ENCODE measurements at regions not wholly inside any gene's neighbourhood (a gene's known extent, or its start where the extent isn't known, plus 50 kb on each side); places are given as distances from the start of the nearest gene placed in this dataset.

DNA sequence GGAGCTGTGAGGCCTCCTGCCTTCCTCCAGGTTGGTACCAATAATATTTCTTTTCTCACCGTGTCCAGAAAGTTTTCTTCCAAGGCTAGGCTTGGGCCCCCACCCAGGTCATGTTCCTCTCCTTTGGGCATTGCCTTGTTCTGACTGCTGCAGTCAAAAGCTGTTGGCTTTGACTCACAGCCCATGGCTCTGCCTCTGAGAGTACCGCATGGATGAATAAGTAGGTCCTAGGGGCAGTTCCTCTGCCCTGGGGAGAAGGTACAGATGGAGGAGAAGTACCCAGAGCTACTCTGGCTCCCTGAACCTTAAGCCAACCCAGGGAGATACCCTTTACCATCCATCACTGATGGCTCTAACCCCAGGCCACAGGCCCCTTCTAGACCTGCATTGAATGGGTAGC is 115.0 kb downstream of the NAV1 start:
- DNase-seq (ENCODE audit: low read depth in 4 of 4, low spot score in 3 of 4): no peak

DNA sequence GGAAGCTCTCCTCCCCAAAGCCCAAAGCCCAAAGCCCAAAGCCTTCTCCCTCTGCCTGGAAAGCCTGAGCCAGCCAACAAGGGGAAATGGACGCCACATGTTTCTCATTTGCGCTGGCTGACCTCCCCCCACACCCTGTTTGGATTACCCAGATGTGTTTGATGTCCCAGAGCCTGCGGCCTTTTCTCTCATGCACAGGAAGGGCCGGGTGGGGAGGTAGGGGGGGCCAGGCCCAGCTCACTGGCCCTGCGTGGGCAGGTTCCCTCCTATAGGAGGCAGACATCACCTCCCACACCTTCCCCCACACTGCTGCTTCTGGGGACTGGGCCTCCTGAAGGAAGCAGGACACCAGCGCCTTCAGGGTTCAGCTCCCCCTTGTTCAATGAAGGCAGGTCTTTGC is 116.3 kb downstream of the NAV1 start:
- DNase-seq (ENCODE audit: low read depth in 4 of 4, low spot score in 3 of 4): no peak

DNA sequence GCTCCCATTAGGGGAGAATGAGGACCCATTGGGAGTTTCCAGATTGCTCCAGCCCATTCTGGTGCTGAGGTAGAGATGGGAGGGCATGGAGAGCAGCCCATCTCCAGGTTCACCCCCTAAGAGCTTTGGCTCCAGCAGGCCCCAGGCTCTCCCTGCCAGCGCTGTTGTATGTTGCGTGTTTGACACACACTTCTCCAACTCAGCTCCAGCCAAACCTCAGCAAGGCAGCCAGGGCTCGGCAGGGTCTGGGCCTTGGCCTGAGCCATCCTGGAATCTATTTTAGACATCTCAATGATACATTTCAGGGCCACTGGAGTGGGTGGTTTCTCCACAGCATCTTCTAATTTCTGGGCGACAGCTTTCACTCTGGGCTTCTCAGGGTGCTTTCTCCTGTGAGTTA is 117.0 kb downstream of the NAV1 start:
- no peak for DNase-seq (ENCODE audit: low read depth in 4 of 4, low spot score in 3 of 4)

DNA sequence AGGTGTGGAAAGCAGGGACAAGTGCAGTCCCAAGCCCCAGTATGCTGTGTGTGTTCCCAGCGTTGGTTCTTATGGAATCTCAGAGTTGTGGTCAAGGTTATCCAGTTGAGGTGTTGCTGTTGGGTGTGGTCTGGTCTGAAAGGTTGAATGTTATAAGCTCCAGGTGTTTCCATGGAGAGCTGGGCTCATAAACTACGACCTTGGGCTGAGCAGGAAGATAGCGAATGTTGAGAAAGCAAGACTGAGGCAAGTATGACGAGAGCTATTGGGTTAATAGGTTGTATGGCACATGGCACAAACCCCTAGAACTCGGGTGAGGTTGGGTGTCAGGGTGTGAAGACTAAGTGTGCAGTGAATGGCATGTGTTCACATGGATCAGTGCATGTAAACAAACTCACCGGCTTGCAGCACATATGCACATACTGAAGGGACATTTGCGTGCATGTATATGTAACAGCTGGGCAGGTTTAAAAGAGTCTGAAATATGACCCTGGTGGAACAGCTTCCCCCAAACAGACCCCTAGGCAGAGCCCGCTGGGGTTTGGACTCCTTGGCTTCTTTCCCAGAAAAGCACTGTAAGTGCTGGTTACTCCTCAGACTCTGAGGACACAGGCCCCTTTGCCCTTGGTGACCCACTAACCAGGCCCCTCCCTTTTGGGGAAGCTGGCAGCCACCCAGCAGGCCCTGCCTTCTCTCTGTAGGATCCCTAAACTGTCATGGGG is 117.5 kb downstream of the NAV1 start:
- no peak for DNase-seq (ENCODE audit: low read depth in 4 of 4, low spot score in 3 of 4)

DNA sequence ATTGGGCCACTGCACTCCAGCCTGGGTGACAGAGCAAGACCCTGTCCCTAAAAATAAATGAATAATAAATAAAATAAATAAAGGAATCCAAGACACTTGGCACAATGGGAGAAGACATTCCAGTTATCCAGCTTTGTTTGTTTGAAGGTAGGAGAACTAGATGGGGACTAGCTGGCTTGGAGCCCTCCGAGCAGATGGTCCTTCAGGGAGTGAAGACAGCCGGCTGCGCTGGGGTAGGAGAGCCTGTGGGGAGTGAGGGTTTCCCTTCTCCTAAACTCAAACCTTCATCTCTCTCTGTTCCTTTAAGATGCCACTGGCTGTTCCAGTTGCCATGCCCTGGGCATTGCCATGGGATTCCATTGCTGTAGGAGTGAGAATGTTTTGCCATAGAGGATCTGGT is 120.6 kb downstream of the NAV1 start:
- no peak for DNase-seq (ENCODE audit: low read depth in 4 of 4, low spot score in 3 of 4)

DNA sequence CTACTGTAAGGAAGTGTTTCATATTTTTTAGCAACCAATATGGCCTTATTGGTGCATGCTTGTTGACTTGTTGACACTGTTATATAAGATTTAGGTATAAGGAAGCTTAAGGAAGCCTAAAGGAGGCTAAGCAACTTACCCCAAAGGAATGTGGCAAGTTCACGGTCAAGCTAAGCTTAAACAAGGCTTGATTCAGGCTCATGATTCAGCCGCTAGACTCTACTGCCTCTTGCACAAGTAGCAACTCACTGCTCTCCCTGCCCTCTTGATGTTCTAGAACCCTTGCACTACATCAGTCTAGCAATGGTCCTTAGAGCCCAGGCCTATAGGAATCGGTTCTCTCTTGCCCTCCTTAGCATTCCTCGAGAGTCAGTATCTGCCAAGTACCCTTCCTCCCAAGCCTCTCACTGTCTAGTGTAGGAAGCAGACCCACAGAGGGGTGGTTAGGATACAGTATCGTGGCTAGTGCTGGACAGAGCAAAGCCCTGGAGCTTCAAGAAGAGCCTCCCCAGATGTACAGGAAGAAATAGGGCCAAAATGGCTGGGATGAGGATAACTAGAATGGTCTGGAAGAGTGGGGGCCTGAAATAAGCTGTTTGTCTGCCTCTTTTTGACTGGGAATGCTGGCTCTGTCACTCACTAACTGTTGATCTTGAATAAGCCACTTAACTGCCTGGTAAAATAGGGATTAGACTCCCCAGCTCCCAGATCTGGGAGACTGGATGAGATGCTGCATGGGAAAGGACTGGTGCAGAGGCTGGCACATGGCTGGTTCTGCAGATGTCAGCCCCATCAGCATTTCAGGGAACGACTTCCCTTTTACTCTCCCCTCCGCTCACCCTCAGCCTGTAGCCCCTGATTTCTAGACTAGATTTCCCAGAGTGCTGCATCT is 122.2 kb downstream of the NAV1 start:
- no peak for DNase-seq (ENCODE audit: low read depth in 4 of 4, low spot score in 3 of 4)

DNA sequence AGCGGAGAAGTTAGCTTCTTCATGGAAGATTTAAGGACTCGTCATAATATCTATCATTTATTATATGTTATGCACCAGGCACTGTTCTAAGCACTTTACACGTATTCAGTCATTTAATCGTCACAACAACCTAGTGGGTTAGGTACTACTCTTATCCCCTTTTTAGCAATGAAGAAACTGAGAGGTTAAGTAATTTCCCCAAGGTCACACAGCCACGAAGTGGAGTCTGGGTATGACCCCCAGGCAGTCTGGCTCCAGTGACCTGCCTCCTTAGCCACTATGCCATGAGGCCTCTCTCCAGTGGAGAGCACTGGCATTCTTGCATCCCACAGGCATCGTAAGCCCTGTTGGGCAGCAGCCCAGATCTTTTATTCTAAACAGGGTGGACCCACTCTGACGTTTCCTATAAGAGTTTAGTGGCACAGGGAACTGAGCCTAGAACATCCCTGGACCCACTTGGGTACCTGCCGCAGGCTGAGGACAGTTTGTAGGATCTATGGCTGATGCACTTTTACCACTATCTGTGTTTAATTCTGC is 123.0 kb downstream of the NAV1 start:
- no peak for DNase-seq (ENCODE audit: low read depth in 4 of 4, low spot score in 3 of 4)

DNA sequence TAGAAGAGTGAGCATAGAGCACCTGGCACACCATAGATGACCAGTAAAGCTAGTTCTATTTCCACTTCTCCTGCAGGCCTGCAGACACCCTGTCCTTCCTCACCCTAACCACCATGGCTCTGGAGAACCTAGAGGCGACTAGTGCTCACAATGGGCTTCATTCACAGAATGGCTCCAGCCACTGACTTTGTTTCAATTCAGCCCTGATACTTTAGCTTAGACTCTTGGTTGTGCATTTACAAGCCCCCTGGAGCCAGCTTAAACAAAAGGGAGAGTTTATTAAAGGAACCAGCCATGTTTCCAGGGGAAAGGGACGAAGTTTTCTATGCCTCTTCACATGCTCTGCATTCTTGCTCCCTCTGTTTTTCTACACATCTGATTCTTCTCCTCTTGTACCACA is 123.7 kb downstream of the NAV1 start:
- no peak for DNase-seq (ENCODE audit: low read depth in 4 of 4, low spot score in 3 of 4)

DNA sequence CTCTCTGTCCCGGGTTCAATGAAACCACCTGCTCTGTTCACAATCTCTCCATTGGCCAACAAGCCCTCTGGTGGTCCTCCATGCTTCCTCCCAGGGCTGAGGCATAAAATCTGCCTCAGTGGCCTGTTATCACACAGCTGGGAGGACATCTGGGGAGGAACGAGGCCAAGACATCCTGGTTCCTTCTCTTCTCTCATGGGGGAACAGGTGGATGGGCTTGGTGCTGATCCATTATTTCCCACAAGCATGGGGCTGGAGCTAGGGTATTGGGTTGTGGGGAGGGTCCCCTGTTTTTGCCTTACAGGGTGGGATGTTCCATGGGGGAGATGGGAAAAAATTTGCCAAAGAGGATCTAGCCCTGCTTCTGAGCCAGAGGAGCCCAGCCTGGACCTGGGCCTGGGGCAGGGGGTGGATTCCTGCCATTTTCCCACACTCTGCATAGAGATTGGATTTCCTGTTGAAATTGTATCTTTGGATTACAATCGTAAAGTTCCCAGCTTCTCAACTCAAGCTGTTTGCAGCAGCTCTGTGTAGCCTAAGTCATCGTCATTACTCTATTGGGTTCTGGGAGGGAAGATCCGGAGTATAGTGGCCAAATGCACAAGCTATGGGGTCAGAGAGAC is 124.7 kb downstream of the NAV1 start:
- no peak for DNase-seq (ENCODE audit: low read depth in 4 of 4, low spot score in 3 of 4)

DNA sequence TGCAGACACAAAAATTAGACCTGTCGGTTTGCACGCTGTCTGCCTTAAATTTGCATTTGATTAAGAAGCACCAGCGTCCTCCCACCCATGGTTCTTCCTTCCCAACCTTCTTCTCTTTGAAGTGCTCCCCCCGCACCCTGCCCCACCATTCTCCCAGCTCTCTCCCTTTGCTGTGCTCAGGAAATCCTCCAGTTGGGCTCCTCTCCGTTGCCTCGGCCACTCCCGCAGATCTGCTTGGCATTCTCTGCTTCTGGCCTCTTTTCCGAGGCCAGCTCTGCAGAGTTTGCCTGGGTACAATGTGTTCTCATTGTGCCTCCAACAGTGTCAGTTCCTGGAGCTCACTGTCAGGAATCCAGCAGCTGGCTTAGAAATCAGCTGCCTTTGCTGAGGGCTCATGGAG is 126.1 kb downstream of the NAV1 start:
- DNase-seq (ENCODE audit: low read depth in 4 of 4, low spot score in 3 of 4): no peak

DNA sequence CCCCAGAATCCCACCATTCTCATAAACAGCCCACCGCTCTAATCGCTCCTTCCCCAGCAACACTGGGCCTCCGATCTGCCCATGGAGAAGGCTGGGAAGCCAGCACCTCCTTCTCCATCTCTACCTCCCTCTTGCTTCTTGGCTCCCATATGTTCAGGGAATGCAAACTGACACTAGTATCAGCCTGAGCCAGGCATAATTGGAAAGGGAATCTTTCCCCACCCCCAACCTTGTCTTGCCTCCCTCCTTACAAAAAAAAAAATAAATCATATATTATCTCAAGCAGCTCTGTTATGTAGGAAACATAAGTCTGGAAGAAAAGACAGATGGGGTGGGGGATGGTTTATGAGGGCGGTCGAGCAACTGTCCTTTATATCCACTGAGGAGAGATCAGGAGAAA is 127.2 kb downstream of the NAV1 start:
- no peak for DNase-seq (ENCODE audit: low read depth in 4 of 4, low spot score in 3 of 4)

DNA sequence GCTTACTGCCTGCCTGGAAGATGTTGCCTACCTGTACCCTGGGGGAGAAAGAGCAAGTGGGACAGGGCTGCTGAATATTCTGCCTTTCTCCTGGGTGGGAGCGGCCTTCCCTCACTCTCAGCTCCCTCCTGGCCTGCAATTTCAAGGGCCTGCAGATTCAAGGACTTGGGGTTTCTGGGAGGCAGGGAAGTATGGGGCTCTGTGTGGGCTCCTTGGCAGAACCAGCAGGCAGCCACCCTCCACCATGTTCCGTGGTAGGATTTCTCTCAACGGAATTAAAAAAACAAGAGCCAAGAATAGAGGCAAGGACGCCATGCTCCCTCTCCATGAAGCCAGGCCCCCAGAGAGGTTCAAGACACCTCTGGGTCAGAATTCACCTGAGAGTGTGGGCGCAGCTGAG is 127.7 kb downstream of the NAV1 start:
- no peak for DNase-seq (ENCODE audit: low read depth in 4 of 4, low spot score in 3 of 4)

DNA sequence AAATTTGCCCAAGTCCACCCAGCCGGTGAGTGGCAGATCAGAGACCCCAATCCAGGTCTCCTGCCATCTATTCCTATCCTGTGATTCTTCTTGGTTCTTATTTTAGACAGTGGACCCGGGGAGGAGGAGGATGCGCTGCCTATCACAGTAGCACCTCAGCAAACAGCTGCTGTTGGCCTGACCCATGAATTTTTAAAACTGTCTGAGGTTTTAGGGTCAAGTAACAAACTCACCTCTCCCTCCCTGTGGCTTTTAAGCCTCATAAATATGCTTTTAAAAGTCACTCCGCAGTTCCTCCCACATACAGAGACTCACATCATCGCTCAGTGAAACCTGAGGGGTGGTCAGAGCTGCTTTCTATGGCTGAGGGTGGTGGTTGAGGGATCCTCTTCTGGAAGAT is 128.6 kb downstream of the NAV1 start:
- DNase-seq (ENCODE audit: low read depth in 4 of 4, low spot score in 3 of 4): no peak

DNA sequence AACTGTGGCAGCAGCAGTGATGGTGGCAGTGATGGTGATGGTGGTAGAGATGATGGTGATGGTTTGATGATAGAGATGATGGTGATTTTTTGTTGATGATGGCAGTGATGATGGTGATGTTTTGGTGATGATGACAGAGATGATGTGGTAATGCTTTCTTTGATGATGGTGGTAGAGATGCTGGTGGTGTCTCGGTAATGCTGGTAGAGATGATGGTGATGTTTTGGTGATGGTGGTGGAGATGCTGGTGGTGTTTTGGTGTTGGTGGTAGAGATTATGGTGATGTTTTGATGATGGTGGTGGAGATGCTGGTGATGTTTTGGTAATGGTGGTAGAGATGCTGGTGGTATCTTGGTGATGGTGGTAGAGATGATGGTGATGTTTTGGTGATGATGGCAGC is 131.6 kb downstream of the NAV1 start:
- DNase-seq (ENCODE audit: low read depth in 4 of 4, low spot score in 3 of 4): no peak

DNA sequence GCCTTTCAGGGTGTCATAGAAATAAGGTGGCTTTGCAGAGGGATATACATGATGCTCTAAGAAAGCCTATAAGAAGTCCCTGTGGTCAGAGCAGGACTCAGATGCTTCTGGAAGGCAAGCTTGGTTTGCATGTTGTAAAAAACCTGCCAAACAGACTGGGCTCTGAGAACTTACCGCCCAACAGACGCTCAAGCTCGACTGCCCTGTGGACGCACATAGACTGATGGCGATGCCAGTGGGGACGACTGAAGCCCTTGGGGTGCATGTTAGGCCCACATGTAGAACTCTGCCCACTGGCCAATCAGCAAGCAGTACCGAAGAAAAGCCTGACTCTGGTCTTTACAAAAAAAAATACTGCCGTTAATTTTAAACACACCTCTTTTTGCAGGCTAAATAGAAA is 133.8 kb downstream of the NAV1 start:
- no peak for DNase-seq (ENCODE audit: low read depth in 4 of 4, low spot score in 3 of 4)

DNA sequence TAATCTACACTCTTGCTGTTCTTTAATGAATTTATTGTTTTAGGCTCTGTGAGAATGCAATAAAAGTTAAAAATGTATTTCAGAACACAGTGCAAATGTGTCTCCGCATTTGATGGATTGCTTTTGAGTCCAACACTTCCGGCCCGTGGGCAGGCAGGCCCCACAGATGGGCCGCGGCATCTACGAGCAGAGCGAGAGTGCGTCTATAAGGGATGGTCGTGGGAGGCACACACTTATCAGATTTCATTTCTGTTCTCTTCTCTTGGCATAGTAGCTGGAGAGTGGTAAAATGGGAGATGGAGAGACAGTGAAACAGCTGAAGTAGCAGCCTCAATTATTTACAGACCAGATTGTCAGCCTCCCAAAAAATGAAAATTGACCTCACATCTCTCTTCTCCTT is 134.2 kb downstream of the NAV1 start:
- DNase-seq (ENCODE audit: low read depth in 4 of 4, low spot score in 3 of 4): no peak

DNA sequence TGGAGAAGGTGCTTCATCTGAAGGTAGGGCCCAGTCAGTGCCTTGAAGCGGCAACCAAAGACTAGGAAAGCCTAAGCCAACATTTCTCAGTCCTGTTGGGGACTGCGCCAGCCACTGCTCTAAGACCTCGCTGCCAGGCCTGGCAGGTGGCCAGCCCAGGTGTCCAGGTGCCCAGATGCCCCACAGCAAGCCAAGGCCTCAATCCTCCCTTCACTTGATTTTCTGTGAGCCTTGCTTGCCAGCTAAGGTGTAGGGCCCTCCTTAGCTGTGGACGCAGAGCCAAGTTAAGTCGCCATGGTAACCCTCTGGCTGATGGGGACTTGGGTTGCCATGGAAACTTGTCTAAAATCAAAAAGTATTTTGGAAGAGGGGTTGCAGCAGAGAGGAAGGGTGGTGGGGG is 135.0 kb downstream of the NAV1 start:
- no peak for DNase-seq (ENCODE audit: low read depth in 4 of 4, low spot score in 3 of 4)

DNA sequence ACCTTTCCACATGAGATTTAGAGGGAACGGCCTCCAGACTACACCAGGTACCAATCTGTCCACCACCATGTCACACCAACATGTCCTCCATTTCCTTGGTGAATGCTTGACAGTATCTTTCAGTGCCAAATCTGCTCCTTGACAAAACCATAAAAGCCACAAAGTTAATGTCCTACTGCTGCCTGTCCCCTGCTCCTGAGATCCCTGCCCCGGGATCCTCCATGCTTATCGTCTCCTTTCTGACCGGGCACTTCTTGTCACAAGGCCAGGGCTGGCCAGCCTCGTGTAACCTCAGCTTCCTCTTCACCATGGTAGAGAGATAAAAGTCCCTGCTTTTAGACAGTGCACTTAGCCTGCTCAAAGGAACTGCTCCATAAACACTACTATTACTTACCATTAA is 136.2 kb downstream of the NAV1 start:
- no peak for DNase-seq (ENCODE audit: low read depth in 4 of 4, low spot score in 3 of 4)

DNA sequence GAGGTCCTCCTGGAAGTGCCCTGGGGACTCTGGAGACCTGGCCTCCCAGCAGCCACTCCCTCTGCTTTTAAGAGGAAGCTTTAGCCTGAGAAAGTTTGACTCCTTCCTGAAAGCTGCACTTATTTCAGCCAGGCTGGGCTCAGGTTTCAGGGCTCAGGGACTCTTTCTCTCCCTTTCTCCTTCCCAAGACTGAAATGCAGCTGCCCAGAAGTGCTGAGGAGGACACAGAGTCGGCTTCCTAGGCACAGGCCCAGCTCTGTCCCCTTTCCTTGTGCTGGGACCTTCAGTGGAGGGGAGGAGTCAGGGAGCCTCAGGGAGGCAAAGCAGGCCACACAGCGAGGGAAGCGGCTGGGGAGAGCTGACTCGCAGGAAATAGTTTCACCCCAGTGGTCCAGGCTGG is 137.3 kb downstream of the NAV1 start:
- DNase-seq (ENCODE audit: low read depth in 4 of 4, low spot score in 3 of 4): no peak

DNA sequence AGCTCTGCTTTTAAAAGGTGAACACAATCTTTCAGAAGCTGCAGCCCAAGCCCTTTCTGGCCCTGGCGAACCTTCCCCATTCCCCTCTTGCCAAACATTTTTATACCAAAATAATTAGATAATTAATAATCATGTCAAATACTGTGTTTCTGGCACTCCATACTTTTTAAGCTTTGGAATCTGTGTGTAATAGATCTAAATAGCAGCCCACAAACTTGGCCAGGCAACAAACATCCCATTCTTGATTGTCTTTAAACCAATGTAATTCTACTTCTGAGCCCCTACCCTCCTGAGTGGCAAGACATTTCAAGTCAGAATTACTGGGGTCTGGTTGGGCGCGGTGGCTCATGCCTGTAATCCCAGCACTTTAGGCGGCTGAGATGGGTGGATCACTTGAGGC is 137.7 kb downstream of the NAV1 start:
- DNase-seq (ENCODE audit: low read depth in 4 of 4, low spot score in 3 of 4): no peak

DNA sequence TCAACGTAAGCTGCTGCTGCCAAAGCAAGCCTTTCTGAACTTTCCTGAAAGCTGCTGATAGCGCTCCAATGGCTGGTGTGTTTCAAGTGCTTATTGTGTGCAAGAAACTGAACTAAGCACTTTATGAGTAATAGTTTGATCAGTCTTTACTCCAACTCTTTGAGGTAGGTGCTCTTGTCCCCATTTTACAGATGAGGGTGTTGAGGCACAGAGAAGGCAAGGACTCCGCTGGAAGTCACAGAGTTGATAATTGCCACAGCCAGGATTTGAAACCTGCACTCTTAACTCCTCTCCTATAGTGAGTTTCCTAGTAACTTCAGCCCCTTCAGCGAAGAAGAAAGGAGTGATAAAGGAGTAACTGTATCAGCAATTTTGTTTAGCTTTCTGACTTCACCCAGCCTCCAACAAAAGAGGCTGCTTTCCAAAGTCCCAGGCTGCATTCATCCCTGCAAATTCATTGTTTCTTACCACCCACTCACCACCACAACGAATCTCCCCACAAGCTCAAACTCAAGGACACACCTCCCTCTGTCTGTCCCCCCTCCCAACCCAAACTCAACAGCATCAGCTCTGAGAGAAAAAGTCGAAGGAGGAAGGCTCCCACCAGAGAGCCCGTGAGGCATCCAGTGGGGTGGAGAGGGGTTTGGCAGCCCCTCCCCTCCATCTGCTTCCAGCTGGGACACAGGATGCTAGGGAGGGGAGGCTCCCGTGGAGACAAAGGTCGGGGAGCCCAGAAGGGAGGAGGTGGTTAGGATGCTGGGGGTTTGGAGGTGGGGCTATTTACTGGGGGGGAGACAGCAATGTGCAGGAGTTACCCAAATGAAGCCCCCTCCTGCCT is 139.6 kb downstream of the NAV1 start:
- no peak for DNase-seq (ENCODE audit: low read depth in 4 of 4, low spot score in 3 of 4)

Measured in right renal pelvis (tissue), 4 donors.